ENCODE measurements at regions not wholly inside any gene's neighbourhood (a gene's known extent, or its start where the extent isn't known, plus 50 kb on each side); places are given as distances from the start of the nearest gene placed in this dataset.

- DNase-seq, result no peak
Measured at GRCh38 chr14:100400115-100400514, 77.0 kb downstream of the SLC25A47 start.

DNA sequence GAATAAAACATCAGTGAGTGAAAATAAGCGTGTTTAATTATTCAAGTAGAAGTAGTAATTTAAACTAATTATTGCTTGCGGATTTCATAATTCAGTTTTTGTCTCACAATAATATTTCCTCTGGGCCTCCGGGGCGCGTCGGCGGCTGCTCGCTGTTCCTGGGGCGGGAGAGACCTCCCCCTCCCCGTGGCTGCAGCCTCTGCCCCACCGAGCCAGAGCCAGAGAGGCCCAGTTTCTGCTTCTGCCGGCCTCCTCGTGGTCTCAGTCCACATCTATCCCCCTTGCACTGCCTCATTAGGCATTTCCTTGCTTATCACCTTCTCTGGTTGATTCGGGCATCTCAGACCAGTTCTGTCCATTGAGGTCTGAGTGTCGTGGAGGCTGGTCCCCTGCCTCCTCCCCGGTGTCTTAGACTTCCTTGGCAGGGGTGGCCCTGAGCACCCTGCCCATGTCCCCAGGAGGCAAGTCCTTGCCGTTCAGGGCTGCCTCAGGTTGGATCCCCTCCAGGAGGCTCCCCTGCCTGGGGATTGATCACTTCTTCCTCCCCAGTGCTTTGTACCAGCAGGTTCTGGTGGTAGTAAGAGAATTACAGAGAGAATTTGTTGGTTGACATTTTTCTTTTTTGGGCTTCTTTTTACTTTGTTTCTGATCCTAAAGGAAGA lies 78.0 kb downstream of the SLC25A47 start:
- no peak for DNase-seq

- DNase-seq, result no peak
Measured at GRCh38 chr14:100401792-100402191, 78.7 kb downstream of the SLC25A47 start.

DNA sequence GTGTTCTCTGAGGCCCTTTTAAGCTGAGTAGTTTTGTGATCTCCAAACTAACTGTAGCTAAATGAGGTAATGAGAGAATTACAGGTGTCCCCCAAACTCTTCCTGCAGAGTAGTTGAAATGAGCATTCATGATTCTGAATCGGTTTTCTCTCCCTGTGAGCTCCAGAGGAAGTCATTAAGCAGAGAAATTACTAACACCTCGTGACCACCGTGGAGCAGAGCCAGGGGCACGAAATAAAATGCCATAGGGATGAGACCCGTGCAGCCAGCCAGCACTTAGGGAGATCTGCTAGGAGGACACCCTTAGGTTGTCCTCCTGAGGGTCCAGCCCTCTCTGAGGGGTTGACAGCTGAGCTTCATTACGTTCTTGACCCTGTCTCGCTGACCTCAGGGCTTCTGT lies 79.5 kb downstream of the SLC25A47 start:
- no peak for DNase-seq

- DNase-seq, result no peak
Measured at GRCh38 chr14:100403105-100403504, 80.0 kb downstream of the SLC25A47 start.

- no peak for DNase-seq
Measured at GRCh38 chr14:100403802-100404365, 80.7 kb downstream of the SLC25A47 start.

- no peak for DNase-seq
Measured at GRCh38 chr14:100404419-100404818, 81.3 kb downstream of the SLC25A47 start.

GRCh38 chr14:100405760-100406455 lies 82.8 kb downstream of the SLC25A47 start:
- no peak for DNase-seq

- no peak for DNase-seq
Measured at GRCh38 chr14:100406505-100407131, 83.5 kb downstream of the SLC25A47 start.

DNA sequence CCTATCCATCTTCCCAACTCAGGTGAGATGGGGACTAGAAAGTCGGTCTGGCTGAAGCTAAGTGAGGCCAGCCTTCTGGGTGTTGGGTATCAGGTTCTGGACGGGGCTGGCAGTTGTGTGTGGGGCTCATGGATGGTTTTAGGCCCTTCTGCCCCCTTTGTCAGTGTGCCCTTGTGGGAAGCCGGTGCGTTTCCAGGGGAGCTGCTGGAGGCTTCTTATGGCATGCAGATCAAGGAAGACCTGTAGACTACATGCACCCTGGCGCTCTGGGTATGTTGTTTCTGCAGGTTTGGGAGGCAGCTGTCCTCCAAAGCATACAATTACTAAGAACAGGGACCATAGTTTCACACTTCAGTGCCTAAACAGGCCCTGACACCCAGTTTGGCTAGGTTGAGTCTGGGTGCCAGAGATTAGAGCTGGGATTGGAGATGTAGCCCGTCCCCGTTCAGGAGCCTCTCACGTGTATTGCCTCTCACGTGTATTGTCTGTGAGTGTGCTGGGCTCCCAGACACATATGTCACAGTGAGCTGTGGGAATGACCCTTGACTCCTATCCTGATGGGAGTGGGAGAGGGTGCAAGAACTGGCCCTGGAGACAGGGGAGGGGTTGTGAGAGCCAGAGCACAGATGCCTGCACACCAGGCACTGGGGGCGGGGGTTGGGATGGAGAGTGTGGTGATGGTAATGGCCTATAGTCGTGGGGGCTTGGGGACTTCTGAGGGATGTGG lies 84.4 kb downstream of the SLC25A47 start:
- no peak for DNase-seq

DNA sequence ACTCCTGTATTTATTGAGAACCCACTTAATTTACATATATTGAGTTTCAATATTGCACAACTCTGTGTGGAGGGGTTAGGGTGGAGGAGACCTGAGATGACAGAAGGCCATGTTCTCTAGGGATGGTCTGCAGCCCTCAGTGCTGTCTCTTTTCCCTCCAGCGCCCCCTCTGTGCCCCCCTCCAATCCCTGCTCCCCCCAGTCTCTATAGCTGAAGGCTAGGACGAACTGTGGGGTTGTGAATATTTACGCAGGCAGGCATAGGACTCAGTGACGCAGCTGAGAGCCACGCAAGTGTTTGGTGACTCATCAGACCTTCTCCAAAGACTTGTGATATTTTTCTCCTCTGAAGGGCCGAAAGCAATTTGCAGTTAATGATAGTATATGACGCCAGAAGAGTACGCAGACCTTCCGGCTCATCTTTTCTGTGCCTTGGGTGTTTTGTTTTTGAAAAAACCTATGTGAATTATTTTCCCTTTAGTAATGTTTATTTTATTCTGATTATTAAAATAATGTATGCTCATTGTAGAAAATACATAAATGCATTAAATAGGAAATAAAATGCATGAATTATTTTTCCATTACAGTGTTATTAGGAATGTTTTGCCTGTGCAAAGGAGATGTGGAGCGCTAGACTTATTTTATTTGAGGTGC lies 85.3 kb downstream of the SLC25A47 start:
- DNase-seq, result no peak

GRCh38 chr14:100409003-100409360 lies 85.8 kb downstream of the SLC25A47 start:
- no peak for DNase-seq

- no peak for DNase-seq
Measured at GRCh38 chr14:100409651-100410050, 86.5 kb downstream of the SLC25A47 start.

GRCh38 chr14:100410056-100410565 lies 87.0 kb downstream of the SLC25A47 start:
- DNase-seq, result no peak

GRCh38 chr14:100413699-100414098 lies 90.6 kb downstream of the SLC25A47 start:
- no peak for DNase-seq

DNA sequence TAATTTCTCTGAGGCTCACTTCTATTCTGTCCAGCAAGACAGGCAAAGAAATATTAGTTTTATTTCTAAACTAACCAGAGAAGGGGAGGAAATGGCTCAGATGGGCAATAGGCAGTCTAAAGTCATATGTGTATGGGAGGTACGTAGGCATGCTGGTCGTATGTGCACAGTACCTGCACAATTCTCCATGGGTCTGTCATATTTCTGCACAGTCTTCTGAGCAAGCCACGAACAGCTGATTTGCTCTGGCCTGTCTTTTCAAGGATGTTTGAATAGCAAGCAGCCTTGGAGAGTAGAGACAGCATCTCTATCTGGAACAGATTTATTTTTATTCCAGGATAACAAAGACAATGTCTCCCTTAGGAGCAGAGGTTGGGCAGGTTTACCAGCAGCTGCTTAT lies 92.1 kb downstream of the SLC25A47 start:
- DNase-seq, result no peak

DNA sequence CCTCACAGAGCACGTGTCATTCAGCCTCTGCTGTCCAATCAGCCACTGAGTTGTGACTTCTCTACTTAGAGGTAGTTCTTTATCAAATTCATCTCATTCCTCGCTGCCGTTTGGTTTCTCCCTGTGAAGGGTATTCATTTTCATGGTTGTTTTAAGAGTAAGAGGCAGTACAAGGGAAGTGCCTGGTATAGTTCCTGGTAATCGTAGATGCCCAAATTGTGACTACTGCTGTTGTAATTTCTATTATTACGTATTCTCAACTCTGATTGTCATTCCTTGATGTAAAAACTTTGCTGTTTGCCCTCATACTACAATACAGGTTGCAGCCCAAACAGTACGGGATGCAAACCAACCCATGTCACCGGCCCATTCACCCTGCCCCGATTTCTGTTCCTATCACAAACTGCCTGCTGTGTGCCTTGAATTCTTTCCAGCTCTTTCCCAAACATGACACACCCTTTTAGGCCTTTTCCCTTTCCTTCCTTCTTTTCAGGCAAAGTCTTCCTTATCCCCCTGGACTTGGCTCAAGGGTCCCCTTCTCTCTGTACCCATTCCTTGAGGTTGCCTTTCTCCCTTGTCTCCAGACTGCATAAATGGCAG lies 93.0 kb downstream of the SLC25A47 start:
- no peak for DNase-seq

GRCh38 chr14:100416921-100417860 lies 94.1 kb downstream of the SLC25A47 start:
- DNase-seq, result no peak

- no peak for DNase-seq
Measured at GRCh38 chr14:100419856-100420255, 96.7 kb downstream of the SLC25A47 start.

DNA sequence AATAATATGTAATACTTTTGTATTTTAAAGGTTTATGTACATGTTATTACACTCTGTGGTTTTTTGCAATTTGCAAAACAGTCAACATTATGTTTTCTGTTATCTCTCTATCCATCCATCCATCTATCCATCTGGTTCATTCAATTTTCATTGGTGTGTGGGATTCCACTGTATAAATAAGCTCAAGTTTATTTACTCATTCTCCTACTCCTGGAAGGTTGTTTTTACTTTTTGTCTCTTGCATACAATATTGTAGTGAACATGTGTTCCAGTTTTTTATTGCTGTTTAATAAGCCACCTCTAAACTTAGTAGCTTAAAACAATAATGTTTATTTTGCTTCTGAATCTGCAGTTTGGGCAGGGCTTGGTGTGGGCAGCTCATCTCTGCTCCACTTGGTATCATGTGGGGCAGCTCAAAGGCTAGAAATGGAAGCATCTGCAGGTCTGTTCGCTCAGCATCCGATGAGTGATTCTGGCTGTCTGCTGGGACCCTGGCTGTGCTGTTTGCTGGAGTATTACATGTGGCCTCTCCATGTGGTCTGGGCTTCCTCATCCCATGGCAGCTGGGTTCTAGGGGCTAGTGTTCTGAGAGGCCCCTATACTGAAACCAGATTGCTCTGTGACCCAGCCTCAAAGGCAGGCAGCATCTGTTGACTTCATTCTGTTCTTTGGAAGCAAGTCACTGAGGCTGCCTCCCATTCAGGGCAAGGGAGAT lies 98.8 kb downstream of the SLC25A47 start:
- no peak for DNase-seq

Measured in activated CD8-positive, alpha-beta memory T cell treated with anti-CD3 and anti-CD28 coated beads, Interleukin-2, amount 50 U/mL, for 48 hours (primary cell).